ENCODE measurements at regions not wholly inside any gene's neighbourhood (a gene's known extent, or its start where the extent isn't known, plus 50 kb on each side); places are given as distances from the start of the nearest gene placed in this dataset.

GRCh38 chr3:182710557-182711157, 82.6 kb upstream of the ATP11B start:
- no peak for DNase-seq

DNA sequence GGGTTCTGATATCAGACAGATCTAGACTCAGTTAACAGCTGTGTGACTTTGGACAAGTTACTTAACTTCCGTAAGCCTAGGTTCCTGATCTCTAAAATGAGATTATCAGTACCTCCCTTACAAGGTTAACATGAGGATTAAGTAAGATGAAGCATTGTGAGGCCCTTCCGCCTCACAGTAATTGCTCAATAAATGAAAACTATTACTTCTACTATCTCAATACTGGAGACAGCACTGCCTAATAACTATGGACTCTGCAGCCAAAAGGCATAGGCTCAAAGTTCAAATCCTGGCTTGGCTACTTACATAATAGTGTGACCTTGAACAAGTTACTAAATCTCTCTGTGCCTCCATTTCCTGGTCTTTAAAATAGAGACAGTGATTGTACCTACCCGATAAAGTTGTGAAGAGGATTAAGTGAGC, 82.0 kb upstream of the ATP11B start:
- no peak for DNase-seq

DNA sequence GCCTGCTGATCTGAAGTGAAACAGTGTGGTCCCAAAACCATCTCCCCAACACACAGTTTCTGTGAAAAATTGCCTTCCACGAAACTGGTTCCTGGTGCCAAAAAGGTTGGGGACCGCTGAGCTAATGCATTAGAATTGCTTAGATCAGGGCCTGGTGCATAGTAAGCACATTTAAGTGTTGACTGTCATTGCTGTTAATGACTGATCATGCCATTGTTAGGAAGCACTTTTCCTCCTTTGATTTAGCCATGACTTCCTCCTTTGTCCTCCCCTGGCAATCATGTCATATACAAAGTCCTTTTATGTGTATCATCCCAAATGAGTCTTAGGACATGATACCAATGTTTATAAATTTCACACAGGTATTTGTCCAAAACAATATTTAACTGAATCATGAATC, 81.5 kb upstream of the ATP11B start:
- no peak for DNase-seq

- DNase-seq, result no peak
These were observed 80.2 kb upstream of the ATP11B start for GRCh38 chr3:182713111-182713510.

- DNase-seq, result peak; percentile 68
These were observed 79.4 kb upstream of the ATP11B start for GRCh38 chr3:182713743-182714517.

GRCh38 chr3:182715006-182715405, 78.3 kb upstream of the ATP11B start:
- DNase-seq, result no peak

- DNase-seq, result no peak
These were observed 77.1 kb upstream of the ATP11B start for GRCh38 chr3:182716114-182716688.

GRCh38 chr3:182717216-182717615, 76.1 kb upstream of the ATP11B start:
- DNase-seq, result no peak

GRCh38 chr3:182722907-182723306, 70.4 kb upstream of the ATP11B start:
- DNase-seq, result no peak

DNA sequence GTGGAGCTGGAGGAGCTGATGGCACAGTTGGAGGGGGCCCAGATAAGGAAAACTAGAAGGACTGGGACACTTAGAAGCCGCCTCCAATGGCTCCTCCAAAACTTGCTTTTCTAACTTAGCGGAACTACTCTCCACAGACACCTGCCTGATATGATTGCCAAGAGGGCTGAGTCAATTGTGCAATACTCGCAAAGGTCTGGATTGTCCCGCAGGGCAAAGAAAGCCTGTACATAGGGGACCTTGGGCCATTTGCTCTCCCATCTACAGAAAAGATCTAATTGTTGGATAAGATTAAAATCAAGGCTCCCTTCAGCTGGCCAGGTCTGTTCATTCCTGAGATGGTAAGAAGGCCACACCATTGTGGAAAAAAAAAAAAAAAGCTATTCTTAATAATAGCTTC, 69.7 kb upstream of the ATP11B start:
- DNase-seq, result no peak

- no peak for DNase-seq
These were observed 67.7 kb upstream of the ATP11B start for GRCh38 chr3:182725372-182726251.

DNA sequence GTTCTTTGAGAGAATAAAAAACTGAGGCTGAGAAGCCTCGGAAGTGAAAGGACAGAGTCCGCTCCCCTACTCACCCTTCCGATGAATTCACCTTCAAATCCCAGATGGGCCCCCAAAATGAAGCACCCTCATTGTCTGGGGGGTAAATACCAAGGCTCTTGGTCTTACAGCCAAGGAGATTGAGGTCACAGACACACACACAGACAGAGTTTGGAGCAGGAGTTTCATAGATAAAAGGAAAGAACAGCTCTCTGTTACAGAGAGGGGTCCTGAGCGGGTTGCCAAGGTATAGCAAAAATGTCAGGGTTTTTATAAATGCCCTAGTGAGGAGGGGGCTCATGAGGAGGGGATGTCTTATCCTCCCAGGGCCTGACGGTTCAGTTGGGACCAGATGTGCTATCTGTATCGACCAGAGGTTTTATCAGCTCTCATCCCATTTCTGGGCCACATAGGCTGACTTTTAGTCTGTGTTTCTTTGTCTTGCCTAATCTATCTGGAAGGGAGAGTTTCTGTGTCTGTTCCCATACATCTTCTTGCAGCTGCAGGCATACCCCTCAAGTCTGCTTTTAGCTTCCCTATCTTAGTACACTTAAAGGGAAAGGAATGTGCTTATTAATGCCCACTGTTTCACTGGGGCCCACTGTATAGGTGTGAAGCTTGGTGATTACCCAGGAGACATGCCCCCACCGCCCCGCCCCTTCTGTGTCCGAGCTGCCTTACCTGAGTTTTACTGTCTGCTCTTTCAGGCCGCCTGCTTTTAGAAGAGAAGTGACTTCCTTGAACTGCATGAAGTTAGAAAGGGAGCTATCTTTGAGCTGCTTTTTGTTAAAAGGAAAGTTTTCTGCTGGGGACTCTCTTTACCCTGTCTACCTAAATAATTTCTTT, 66.8 kb upstream of the ATP11B start:
- DNase-seq, result no peak

GRCh38 chr3:182728238-182728637, 65.1 kb upstream of the ATP11B start:
- no peak for DNase-seq

GRCh38 chr3:182729903-182730674, 63.2 kb upstream of the ATP11B start:
- no peak for DNase-seq

GRCh38 chr3:182730675-182731042, 62.6 kb upstream of the ATP11B start:
- DNase-seq, result no peak

- DNase-seq, result no peak
These were observed 61.5 kb upstream of the ATP11B start for GRCh38 chr3:182731764-182732163.

DNA sequence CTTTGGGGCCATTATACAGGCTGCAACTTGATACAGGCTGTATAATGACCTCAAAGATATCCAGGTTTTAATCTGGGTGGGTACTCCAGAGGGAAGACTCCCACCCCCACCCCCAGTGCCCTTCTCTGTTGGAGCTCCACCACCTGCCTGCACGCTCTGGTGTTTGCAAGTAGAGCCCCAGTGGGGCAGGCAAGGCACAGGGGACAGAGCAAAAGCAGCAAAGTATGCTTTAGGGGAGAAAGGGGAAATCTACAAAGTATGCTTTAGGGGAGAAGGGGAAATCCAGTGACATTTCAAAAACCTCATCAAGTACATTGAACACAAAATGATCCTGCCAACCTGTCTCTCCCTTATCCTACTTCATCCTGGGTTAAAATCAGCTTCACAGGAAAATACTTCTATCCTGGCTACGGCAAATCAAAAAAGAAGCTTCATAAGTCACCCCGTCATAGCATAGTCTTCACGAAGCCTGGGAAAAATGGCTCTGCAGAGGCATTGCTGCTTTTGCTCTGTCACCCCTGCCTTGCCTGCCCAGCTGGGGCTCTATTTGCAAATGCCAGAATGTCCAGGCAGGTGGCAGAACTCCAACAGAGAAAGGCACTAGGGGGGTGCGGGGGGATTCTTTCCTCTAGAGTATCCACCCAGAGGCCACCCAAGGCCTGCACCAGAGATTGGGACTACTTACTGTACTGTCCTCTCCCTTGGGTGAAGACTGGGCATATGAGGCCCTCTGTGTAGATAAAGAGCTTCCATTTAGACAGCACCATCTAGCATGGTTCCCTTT, 60.9 kb upstream of the ATP11B start:
- no peak for DNase-seq

DNA sequence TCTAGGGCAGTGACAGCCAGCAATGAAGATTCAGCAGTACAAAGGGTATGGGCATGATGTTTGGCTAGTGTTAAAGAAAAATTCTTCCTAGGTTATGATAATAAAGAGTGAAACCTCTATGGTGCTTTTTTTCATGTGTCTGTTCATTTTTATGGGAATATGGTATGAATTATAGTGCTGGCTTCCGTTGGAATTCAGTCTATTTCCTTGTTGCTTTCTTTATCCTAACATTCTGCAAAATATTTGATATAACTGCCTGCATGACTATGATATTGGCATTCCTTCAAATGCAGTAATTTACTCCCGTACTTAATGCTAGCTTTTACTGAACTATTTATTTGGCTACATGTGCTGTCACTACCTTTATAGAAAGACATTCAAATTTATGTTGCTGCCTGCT, 57.6 kb upstream of the ATP11B start:
- DNase-seq, result no peak

GRCh38 chr3:182737825-182738224, 55.5 kb upstream of the ATP11B start:
- no peak for DNase-seq

GRCh38 chr3:182738583-182739411, 54.5 kb upstream of the ATP11B start:
- DNase-seq, result peak; percentile 51

Data from DMS 273 treated with DMSO at 0.1 percent for 48 hours (cell line).